NCI-H345 (cell line): ENCODE measurements at regions not wholly inside any gene's neighbourhood (a gene's known extent, or its start where the extent isn't known, plus 50 kb on each side); places are given as distances from the start of the nearest gene placed in this dataset.

Source experiments
- DNase-seq: peaks from one replicate; lab custom pipeline; 2025; lab: John Stamatoyannopoulos, UW

DNA sequence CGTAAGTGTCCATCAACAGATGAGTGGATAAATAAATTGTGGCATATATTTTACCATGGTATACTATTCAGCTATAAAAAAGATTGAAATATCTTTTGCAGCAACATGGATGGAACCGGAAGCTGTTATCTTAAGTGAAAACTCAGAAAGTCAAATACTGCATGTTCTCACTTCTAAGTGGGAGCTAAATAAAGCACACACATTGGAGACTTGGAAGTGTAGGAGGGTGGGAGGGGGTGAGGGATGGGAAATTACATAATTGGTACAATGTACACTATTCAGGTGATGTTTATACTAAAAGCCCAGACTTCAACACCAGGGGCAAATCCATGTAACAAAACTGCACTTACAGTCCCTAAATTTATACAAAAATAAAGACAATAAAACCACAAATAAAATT, 72.6 kb upstream of the SPRY1 start:
- DNase-seq: no peak

DNA sequence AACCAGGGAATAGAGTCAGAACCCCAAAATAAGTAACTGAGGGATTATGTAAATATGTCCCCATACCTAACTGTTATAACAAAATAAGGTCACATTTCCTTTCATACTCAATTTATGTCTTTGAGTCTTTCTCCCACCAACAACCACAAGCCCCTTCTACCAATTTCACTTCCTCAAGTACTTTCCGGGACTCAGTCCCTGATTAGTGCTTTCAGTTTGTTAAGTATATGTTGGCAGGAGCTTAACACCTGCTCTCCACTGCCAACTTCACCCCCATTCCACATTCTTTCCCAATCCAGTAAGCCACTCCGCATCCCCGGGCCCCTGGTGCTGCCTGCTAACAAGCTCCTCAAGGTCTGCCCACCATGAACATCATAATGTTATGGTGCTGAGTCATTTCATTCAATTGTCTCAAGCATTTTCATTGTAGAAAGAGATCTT, 71.3 kb upstream of the SPRY1 start:
- no peak for DNase-seq

DNA sequence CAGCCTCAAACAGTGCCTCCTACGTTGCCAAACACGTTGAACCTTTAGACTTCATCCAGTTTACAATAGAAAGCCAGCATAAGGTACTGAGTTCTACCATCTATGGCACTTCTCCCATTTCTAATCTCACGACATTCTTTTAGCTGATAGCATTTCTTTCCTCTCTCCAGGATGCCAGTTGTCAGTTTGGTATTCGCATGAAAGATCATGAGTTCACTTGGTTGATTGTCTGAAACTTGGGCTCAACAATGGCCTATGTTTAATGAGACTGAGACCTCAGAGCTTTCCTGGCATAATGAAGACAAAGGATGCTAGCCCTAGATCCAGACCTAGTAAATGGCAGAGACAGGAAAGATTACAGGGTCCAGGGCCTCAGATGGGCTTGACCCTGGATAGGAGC, 69.2 kb upstream of the SPRY1 start:
- DNase-seq: no peak

GRCh38 chr4:123327846-123328429, 68.7 kb upstream of the SPRY1 start:
- no peak for DNase-seq

- no peak for DNase-seq
Measured at GRCh38 chr4:123338715-123339114, 57.9 kb upstream of the SPRY1 start.

DNA sequence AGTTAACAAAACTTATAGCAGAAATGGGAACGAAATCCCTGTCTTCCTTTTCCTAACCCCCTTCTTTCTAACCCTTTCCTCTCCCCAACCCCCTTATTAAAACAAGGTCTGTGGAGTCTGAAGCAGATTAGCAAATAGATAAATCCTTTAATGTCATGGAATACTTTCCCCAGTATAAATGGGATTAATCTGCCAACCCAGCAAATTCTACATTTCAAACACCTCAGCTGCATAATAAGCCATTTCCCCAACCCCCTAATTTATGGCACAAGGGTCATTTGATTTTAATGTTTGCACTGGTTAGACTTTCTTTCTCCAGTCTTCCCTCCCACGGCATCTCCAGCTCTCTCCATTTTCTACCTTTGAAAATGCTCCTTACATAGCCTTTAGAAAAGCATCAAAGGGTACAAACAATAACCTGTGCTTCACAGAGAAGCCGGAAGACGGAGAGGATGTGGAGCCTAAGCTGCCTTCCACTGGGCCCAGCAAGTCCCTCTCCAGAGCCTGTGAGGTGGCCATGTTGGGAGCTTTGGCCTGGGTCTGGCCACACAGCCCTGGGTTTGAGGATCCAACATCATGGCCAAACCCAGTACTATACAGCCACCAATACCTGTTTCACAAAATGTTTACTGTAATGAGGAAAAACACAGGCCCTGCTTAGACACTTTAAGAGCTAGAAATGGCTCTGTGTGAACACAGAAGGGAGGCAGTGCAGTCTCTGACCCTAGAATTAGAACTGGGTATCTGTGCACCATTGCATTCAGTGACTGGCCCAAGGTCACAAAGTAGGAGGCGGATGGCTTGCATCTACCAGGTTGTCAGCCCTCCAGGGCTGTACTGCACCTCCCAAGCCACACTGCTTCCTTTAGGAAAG, 56.9 kb upstream of the SPRY1 start:
- no peak for DNase-seq

DNA sequence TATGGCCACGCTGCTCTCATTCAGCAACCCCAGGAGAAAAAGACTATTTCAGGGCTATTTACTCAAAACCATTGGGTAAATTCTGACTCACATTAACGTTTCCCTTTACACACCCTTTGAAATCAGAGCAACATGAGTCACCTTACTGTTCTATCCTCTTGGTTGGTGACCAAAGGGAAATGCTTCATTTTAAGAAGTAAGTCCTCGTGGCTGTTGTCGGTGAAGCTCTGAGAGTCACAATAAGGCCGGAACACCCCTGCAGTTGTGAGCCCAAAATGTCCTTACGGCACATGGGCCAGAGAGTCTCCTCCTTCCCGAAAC, 56.3 kb upstream of the SPRY1 start:
- no peak for DNase-seq

GRCh38 chr4:123342498-123342897, 54.1 kb upstream of the SPRY1 start:
- DNase-seq: no peak

GRCh38 chr4:123343400-123344041, 53.1 kb upstream of the SPRY1 start:
- no peak for DNase-seq

DNA sequence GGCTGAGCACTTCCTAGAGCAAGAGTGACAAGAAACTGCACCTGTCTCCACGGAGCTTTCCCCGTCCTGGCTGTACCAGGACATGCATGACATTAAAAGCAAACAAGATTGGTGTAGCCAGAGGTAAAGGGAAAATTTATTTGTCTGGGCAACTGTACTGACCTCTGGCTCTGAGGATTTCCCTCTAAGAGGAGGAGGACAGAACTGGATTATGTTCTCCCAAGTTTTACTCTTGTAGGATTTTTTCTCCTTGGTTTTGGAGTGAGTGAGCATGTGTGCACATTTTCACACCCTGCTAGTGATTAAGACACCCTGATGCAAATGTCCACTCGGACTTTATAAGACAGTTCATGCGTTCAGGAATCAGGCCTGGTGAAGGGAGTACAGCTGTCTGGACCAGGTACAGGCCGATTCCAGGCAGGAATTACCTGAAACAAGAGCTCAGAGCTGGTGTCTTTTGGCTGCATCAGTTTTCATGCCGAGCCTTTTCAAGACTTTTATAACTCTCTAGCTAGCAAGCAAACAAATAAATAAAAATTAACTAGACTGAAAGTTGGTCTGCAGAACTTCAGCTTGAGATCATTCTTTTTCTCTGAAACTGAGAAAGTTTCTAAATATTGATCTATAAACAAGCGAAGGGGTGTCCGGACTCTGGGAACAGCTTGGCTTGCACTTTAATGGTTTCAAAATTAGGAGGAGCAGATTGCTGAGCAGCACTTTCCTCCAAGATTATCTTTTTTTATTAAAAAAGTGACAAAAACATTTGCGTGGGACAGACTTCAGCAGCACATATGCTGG, 51.3 kb upstream of the SPRY1 start:
- DNase-seq: no peak

- no peak for DNase-seq
Measured at GRCh38 chr4:123345935-123346300, 50.7 kb upstream of the SPRY1 start.

- DNase-seq: no peak
Measured at GRCh38 chr4:123346330-123346940, 50.2 kb upstream of the SPRY1 start.
